ENCODE measurements at regions not wholly inside any gene's neighbourhood (a gene's known extent, or its start where the extent isn't known, plus 50 kb on each side); places are given as distances from the start of the nearest gene placed in this dataset.

- no peak overlapping the region for H3K14ac ChIP-seq (ENCODE audit: insufficient read depth, low read length)
- H2BK12ac ChIP-seq (ENCODE audit: insufficient read length, low read depth, low read length) = no peak overlapping the region
- H3K79me2 ChIP-seq (ENCODE audit: insufficient read depth, low read length) = no peaks in the 10 kb centered on the region
- no peaks in the 10 kb centered on the region for H3K4me1 ChIP-seq (ENCODE audit: insufficient read depth, low read length)
- H3K56ac ChIP-seq (ENCODE audit: insufficient read length, low read depth, low read length) = no peak overlapping the region
- no peak overlapping the region for H2BK20ac ChIP-seq (ENCODE audit: low read depth, low read length, poor library complexity, severe bottlenecking)
- no peak overlapping the region for H3K23ac ChIP-seq (ENCODE audit: insufficient read length, low read depth, low read length)
- H3K79me1 ChIP-seq (ENCODE audit: insufficient read depth, low read depth, low read length, poor library complexity, severe bottlenecking) = no peaks in the 10 kb centered on the region
- Mint-ChIP-seq H3K27ac (no peak overlapping the region; a peak in 2 of 7 replicates), H3K9me3 (peaks cover 0 to 1% of the 10 kb centered on the region in 2 experiments; a peak in 1 of 5 replicates), H3K27me3 (ENCODE audit: low read depth) (no peaks in the 10 kb centered on the region), H3K36me3 (ENCODE audit: insufficient read depth in 1 of 3, low read depth in 3 of 3) (peaks cover 0 to 6% (median 2%) of the 10 kb centered on the region in 3 experiments; a peak in 4 of 7 replicates), H3K4me1 (peaks cover 37 to 44% of the 10 kb centered on the region in 2 experiments), H3K4me3 (no peak overlapping the region)
- no peaks in the 10 kb centered on the region for H3K23me2 ChIP-seq (ENCODE audit: insufficient read length, low read depth, low read length, poor library complexity, severe bottlenecking)
- no peak overlapping the region for H3K18ac ChIP-seq (ENCODE audit: insufficient read length, low read depth, low read length)
- no peak for DNase-seq
- no peak overlapping the region for H3K4me2 ChIP-seq (ENCODE audit: insufficient read depth, insufficient read length, low read length)
- no CpG with 5 or more reads among the region's 1 CpG for WGBS (ENCODE audit: extremely low coverage, insufficient read length, low lambda C conversion rate)
- no peak for TF ChIP-seq CTCF (conservative IDR thresholded peaks at IDR 0.05)
- H3T11ph ChIP-seq (ENCODE audit: low read length) = no peak overlapping the region
- H2BK5ac ChIP-seq (ENCODE audit: insufficient read length, low read length) = no peak overlapping the region
- no peak overlapping the region for H2AK5ac ChIP-seq (ENCODE audit: insufficient read length, low read length)
- no peak overlapping the region for H4K91ac ChIP-seq (ENCODE audit: insufficient read length, low read depth, low read length)
- no peaks in the 10 kb centered on the region for H3K27me3 ChIP-seq (ENCODE audit: insufficient read depth, low read length)
- H2AFZ ChIP-seq (ENCODE audit: low read length) = no peak overlapping the region
- H4K8ac ChIP-seq (replicated peaks; ENCODE audit: insufficient read length, low read depth, low read length) = no peak overlapping the region
- H3K9ac ChIP-seq (ENCODE audit: extremely low read depth, insufficient read length, low read length) = no peak overlapping the region
- no peaks in the 10 kb centered on the region for H4K20me1 ChIP-seq (ENCODE audit: control insufficient read depth, insufficient read depth, insufficient read length)
- no peak overlapping the region for H3K27ac ChIP-seq (ENCODE audit: insufficient read length, low read depth, low read length)
- H3K4ac ChIP-seq (ENCODE audit: low read depth, low read length) = no peak overlapping the region
- H2BK120ac ChIP-seq (ENCODE audit: low read depth, low read length, poor library complexity, severe bottlenecking) = no peak overlapping the region
- no peak overlapping the region for H2BK15ac ChIP-seq (ENCODE audit: low read depth, low read length)
- H4K5ac ChIP-seq (ENCODE audit: insufficient read length, low read depth, low read length) = no peak overlapping the region
- H3K9me3 ChIP-seq (ENCODE audit: control insufficient read depth, low read depth, low read length) = no peaks in the 10 kb centered on the region
Measured at GRCh38 chr5:162283609-162284008, 216.0 kb downstream of the GABRG2 start.
